Upper lobe of left lung (tissue), 4 donors: ENCODE measurements at regions not wholly inside any gene's neighbourhood (a gene's known extent, or its start where the extent isn't known, plus 50 kb on each side); places are given as distances from the start of the nearest gene placed in this dataset.

Experiments used
- POLR2A ChIP-seq, 4 donors: fragments of 450-650 bp; IDR thresholded peaks; one replicate each; pipeline ENCODE4 v1.5.1; 2016 to 2017; ENCODE audit warnings: antibody characterized with exemption in 4 of 4, mild to moderate bottlenecking in 2 of 4
- POLR2AphosphoS5 ChIP-seq, 2 donors: sonication (generic); formaldehyde crosslinking; IDR thresholded peaks; one replicate each; pipeline ENCODE4 v1.5.1; 2017; ENCODE audit warnings: antibody characterized with exemption in 2 of 2
- TF ChIP-seq, protein P1 (sequence below), 6 experiments: fragments of 450-650 bp in 4 of 6; fragments of 200-600 bp in 2 of 6; sonication (generic) in 2 of 6; IDR thresholded peaks; one replicate each; pipeline ENCODE4 v1.5.1; 2016 to 2019; ENCODE audit warnings: antibody characterized with exemption in 6 of 6

DNA sequence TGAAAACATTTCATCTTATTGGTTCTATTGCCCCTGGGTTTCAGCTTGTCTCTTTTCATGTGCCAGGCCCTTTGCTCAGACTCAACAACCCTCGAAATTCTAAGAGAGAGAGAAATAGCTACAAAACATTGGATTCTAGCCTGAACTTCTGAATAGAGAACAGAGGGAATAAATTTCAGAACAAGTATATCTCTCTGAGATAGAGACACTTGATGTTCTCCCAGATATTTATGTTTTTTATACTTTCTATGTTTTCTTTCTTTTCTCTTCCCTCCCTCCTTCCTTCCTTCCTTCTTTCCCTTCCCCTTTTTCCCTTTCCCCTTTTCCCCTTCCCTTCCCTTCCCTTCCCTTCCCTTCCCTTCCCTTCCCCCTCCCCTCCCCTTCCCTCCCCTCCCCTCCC is 279.5 kb upstream of the SPRED2 start:
- TF ChIP-seq, protein P1, sequence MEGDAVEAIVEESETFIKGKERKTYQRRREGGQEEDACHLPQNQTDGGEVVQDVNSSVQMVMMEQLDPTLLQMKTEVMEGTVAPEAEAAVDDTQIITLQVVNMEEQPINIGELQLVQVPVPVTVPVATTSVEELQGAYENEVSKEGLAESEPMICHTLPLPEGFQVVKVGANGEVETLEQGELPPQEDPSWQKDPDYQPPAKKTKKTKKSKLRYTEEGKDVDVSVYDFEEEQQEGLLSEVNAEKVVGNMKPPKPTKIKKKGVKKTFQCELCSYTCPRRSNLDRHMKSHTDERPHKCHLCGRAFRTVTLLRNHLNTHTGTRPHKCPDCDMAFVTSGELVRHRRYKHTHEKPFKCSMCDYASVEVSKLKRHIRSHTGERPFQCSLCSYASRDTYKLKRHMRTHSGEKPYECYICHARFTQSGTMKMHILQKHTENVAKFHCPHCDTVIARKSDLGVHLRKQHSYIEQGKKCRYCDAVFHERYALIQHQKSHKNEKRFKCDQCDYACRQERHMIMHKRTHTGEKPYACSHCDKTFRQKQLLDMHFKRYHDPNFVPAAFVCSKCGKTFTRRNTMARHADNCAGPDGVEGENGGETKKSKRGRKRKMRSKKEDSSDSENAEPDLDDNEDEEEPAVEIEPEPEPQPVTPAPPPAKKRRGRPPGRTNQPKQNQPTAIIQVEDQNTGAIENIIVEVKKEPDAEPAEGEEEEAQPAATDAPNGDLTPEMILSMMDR (IDR thresholded peaks at IDR 0.05) = no peak
- TF ChIP-seq POLR2AphosphoS5 (IDR thresholded peaks at IDR 0.05) (no peak), POLR2A (IDR thresholded peaks at IDR 0.05) (no peak)
